HEK293T (cell line): ENCODE measurements at regions not wholly inside any gene's neighbourhood (a gene's known extent, or its start where the extent isn't known, plus 50 kb on each side); places are given as distances from the start of the nearest gene placed in this dataset.

Experiments used
- ARNT ChIP-seq: fragments of 450-650 bp; IDR thresholded peaks from 2 replicates; pipeline ENCODE4 v1.6.1; 2017; ENCODE audit warnings: mild to moderate bottlenecking
- CTBP1 ChIP-seq: fragments of 450-650 bp; IDR thresholded peaks from 2 replicates; pipeline ENCODE4 v1.6.1; 2016; ENCODE audit warnings: borderline replicate concordance
- ELF4 ChIP-seq: fragments of 450-650 bp; IDR thresholded peaks from 2 replicates; pipeline ENCODE4 v1.6.1; 2017; ENCODE audit warnings: antibody characterized with exemption
- FOXA1 ChIP-seq: fragments of 450-650 bp; IDR thresholded peaks from 2 replicates; pipeline ENCODE4 v1.6.1; 2016; ENCODE audit warnings: mild to moderate bottlenecking
- FOXK2 ChIP-seq: fragments of 450-650 bp; IDR thresholded peaks from 2 replicates; pipeline ENCODE4 v1.6.1; 2016; ENCODE audit warnings: mild to moderate bottlenecking
- HDGF ChIP-seq: fragments of 450-650 bp; IDR thresholded peaks from 2 replicates; pipeline ENCODE4 v1.6.1; 2017; ENCODE audit warnings: antibody characterized with exemption, borderline replicate concordance
- NFRKB ChIP-seq: fragments of 450-650 bp; IDR thresholded peaks from 2 replicates; pipeline ENCODE4 v1.6.1; 2016; ENCODE audit warnings: mild to moderate bottlenecking, moderate library complexity
- SUZ12 ChIP-seq: fragments of 450-650 bp; IDR thresholded peaks from 2 replicates; pipeline ENCODE4 v1.6.1; 2016; ENCODE audit warnings: mild to moderate bottlenecking

GRCh38 chr10:44015702-44016500, 367.2 kb upstream of the ZNF32 start:
- TF ChIP-seq HDGF (no peak), ELF4 (no peak), NFRKB (no peak), FOXA1 (no peak), ARNT (no peak), CTBP1 (no peak), FOXK2 (no peak), SUZ12 (no peak)
